Tibial artery (tissue), 4 donors: ENCODE measurements at regions not wholly inside any gene's neighbourhood (a gene's known extent, or its start where the extent isn't known, plus 50 kb on each side); places are given as distances from the start of the nearest gene placed in this dataset.

Experiments used
- DNase-seq, 2 donors: peaks; one replicate each; pipeline ENCODE4 v3.0.0-alpha.2; 2019
- H3K27ac ChIP-seq, 2 donors: fragments of 200-600 bp; sonication (generic) in 1 of 2; 1 replicate in 1 of 2; 2 replicates in 1 of 2; pipeline ENCODE4 v1.5.1; 2018 to 2019; ENCODE audit warnings: mild to moderate bottlenecking in 1 of 2
- H3K27me3 ChIP-seq, 2 donors: fragments of 200-600 bp; sonication (generic) in 1 of 2; one replicate each; pipeline versions ENCODE4 v1.5.1 to v1.6.0; 2016 to 2019
- H3K36me3 ChIP-seq, 3 donors: fragments of 200-600 bp; sonication (generic) in 2 of 3; one replicate each; pipeline ENCODE4 v1.5.1; 2016 to 2019; ENCODE audit warnings: mild to moderate bottlenecking in 2 of 3
- H3K4me1 ChIP-seq, 4 donors: fragments of 200-600 bp; sonication (generic) in 2 of 4; 1 replicate in 3 of 4; 2 replicates in 1 of 4; pipeline ENCODE4 v1.5.1; 2016 to 2019
- H3K4me3 ChIP-seq, 2 donors: fragments of 200-600 bp; sonication (generic) in 1 of 2; 1 replicate in 1 of 2; 2 replicates in 1 of 2; pipeline ENCODE4 v1.5.1; 2018 to 2019; ENCODE audit warnings: mild to moderate bottlenecking in 2 of 2
- H3K9me3 ChIP-seq, 3 donors: fragments of 200-600 bp; sonication (generic) in 1 of 3; one replicate each; pipeline ENCODE4 v1.5.1; 2016 to 2019
- intact Hi-C: fragments of 100-400 bp; cut with DNase I; formaldehyde crosslinking; loops from one replicate; pipeline ENCODE4 v1.15.0; 2023; ENCODE audit warnings: low total_unique reads
- TF ChIP-seq, protein P1 (sequence below), 2 experiments: fragments of 200-600 bp in 1 of 2; fragments of 450-650 bp in 1 of 2; IDR thresholded peaks; one replicate each; pipeline ENCODE4 v1.5.1; 2017 to 2019; ENCODE audit warnings: antibody characterized with exemption in 2 of 2, mild to moderate bottlenecking in 1 of 2, moderate library complexity in 1 of 2

DNA sequence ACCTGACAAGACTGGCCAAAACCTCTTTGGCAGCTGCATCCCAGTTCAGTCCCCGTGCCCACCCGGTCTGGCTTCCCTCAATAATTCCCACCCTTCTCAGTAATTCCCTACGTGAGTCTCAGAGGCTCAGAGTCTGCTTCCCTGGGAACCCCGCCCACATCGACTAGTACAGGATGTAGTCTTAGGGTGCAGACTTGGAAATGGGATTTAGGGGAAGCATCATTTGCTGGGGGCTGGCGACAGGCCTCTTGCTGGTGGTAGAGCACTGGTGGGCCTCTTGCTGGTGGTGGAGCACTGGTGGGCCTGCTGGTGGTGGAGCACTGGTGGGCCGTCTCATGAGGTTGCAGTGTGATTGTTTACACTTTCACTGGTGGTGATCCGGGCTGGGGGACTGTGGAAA lies 199.5 kb upstream of the B3GAT1 start:
- Histone ChIP-seq H3K9me3 (no peaks in the 10 kb centered on the region), H3K4me1 (no peaks in the 10 kb centered on the region), H3K36me3 (no peaks in the 10 kb centered on the region), H3K27ac (no peak overlapping the region), H3K27me3 (peaks cover 0 to 15% of the 10 kb centered on the region in 2 donors), H3K4me3 (no peak overlapping the region)
- DNase-seq = peak in 1 of 2 donors; percentile 42
- TF ChIP-seq, protein P1, sequence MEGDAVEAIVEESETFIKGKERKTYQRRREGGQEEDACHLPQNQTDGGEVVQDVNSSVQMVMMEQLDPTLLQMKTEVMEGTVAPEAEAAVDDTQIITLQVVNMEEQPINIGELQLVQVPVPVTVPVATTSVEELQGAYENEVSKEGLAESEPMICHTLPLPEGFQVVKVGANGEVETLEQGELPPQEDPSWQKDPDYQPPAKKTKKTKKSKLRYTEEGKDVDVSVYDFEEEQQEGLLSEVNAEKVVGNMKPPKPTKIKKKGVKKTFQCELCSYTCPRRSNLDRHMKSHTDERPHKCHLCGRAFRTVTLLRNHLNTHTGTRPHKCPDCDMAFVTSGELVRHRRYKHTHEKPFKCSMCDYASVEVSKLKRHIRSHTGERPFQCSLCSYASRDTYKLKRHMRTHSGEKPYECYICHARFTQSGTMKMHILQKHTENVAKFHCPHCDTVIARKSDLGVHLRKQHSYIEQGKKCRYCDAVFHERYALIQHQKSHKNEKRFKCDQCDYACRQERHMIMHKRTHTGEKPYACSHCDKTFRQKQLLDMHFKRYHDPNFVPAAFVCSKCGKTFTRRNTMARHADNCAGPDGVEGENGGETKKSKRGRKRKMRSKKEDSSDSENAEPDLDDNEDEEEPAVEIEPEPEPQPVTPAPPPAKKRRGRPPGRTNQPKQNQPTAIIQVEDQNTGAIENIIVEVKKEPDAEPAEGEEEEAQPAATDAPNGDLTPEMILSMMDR (IDR thresholded peaks at IDR 0.05) = no peak
- intact Hi-C loops = no loop called here

GRCh38 chr11:134610116-134610910 lies 198.3 kb upstream of the B3GAT1 start:
- peak in 1 of 2 donors; percentile 44 for DNase-seq

DNA sequence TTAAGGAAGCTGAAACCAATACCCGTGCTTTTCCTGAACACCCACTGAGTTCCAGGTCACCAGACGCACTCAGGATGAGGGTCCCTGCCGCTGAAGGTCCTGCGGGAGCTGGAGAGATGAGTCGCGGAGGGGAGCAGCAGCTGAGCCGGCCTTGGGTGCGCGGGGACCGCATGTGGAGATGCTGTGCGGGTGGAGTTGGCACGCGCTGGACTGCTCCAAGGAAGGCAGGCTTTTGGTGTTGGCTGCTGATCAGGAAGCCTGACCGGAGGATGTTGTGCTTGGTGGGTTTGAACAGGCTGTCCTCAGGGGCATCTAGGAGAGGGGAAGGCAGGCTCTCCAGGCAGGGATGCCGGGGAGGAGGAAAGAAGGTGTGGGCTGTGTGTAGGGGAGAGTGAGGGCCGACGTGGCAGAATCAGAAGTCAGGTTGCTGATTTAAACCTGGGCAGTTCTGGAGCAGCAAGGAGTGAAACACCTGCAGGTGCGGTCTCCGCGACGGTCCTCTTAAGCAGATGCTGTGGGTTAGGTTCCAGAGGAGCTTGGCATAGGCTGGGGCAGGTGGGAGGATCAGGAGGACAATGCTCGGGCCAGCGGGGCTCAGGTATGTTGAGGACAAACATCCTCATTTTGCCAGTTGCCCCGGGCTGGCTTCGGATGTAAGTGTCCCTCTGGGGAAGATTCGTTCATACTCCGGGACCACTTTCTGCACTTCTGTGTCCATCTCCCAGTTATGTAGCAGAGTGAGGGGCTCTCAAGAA lies 197.5 kb upstream of the B3GAT1 start:
- intact Hi-C loops = no loop called here
- Histone ChIP-seq H3K27me3 (peaks cover 0 to 15% of the 10 kb centered on the region in 2 donors), H3K4me1 (no peaks in the 10 kb centered on the region), H3K4me3 (no peak overlapping the region), H3K9me3 (no peaks in the 10 kb centered on the region), H3K27ac (no peak overlapping the region), H3K36me3 (no peaks in the 10 kb centered on the region)
- TF ChIP-seq, protein P1 (IDR thresholded peaks at IDR 0.05) = no peak
- DNase-seq = no peak

More at GRCh38 chr11:134610116-134610910, 198.3 kb upstream of the B3GAT1 start:
- H3K27me3 ChIP-seq = peaks cover 0 to 15% of the 10 kb centered on the region in 2 donors
- TF ChIP-seq, protein P1 (IDR thresholded peaks at IDR 0.05) = no peak
- no peaks in the 10 kb centered on the region for H3K9me3 ChIP-seq
- H3K4me1 ChIP-seq = no peaks in the 10 kb centered on the region
- H3K27ac ChIP-seq = no peak overlapping the region
- H3K4me3 ChIP-seq = no peak overlapping the region
- H3K36me3 ChIP-seq = no peaks in the 10 kb centered on the region
- intact Hi-C loops = no loop called here

GRCh38 chr11:134607963-134608750 lies 196.1 kb upstream of the B3GAT1 start:
- DNase-seq = no peak
- H3K4me3 ChIP-seq = no peak overlapping the region
- TF ChIP-seq, protein P1 (IDR thresholded peaks at IDR 0.05) = no peak
- H3K4me1 ChIP-seq = no peaks in the 10 kb centered on the region
- intact Hi-C loops = no loop called here
- H3K27me3 ChIP-seq = peaks cover 0 to 15% of the 10 kb centered on the region in 2 donors
- H3K9me3 ChIP-seq = no peaks in the 10 kb centered on the region
- no peak overlapping the region for H3K27ac ChIP-seq
- H3K36me3 ChIP-seq = no peaks in the 10 kb centered on the region

DNA sequence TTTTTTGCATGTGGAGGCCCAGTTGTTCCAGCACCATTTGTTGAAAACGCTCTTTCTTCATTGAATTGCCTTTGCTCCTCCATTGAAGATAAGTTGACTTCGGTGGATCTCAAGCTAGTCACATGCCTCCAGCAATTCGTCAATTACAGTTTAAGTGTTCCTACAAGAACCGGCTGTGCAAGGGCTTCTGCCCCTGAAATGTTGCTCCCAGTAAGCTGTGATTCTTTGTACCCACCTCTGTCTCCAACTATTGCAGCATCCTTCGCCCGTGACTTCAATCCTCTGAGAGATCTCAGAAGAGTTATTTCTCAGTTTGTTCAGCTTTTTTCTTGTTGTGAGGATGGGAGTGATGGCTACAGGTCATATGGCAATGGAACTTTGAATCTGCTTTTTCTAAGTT lies 194.2 kb upstream of the B3GAT1 start:
- TF ChIP-seq, protein P1 (IDR thresholded peaks at IDR 0.05) = no peak
- H3K9me3 ChIP-seq = no peaks in the 10 kb centered on the region
- H3K36me3 ChIP-seq = no peaks in the 10 kb centered on the region
- no peak overlapping the region for H3K4me3 ChIP-seq
- no peak for DNase-seq
- peaks cover 0 to 13% of the 10 kb centered on the region in 2 donors for H3K27me3 ChIP-seq
- intact Hi-C loops = no loop called here
- H3K4me1 ChIP-seq = no peaks in the 10 kb centered on the region
- no peak overlapping the region for H3K27ac ChIP-seq
